H1 (cell line): ENCODE measurements at regions not wholly inside any gene's neighbourhood (a gene's known extent, or its start where the extent isn't known, plus 50 kb on each side); places are given as distances from the start of the nearest gene placed in this dataset.

Experiments
- CTCF ChIA-PET: fragments of 300-600 bp; sonication (Branson Sonifier 250); formaldehyde crosslinking; loops from one replicate; lab custom pipeline; 2021; ENCODE audit not compliant: partially characterized antibody; lab: Charles Lee
- POLR2A ChIA-PET: fragments of 300-600 bp; sonication (Branson Sonifier 250); formaldehyde crosslinking; loops from one replicate; lab custom pipeline; 2021; ENCODE audit warnings: inconsistent platforms; ENCODE audit not compliant: partially characterized antibody; lab: Charles Lee
- DNase-seq, 2 experiments: peaks; one replicate each; pipeline versions ENCODE4 v3.0.0 to v3.0.0-alpha.2; 2010 to 2022; ENCODE audit warnings: low spot score in 2 of 2, low read depth in 1 of 2, mixed read lengths in 1 of 2
- FAIRE-seq: peaks from 2 replicates; lab custom pipeline; 2011; peaks lifted over from hg19 to GRCh38; lab: Jason Lieb, UNC
- H2AFZ ChIP-seq: 2 replicates; pipeline ENCODE4 v1.8.1; 2012; ENCODE audit warnings: low read length, inconsistent platforms
- H2AK5ac ChIP-seq: 2 replicates; pipeline ENCODE4 v1.6.1; 2013; ENCODE audit warnings: low read depth, low read length
- H2BK120ac ChIP-seq: replicated peaks from 2 replicates; pipeline ENCODE3; 2013; ENCODE audit warnings: low read depth, low read length, inconsistent platforms
- H2BK12ac ChIP-seq: 2 replicates; pipeline ENCODE4 v1.6.1; 2013; ENCODE audit warnings: low read depth, low read length
- H2BK15ac ChIP-seq: 2 replicates; pipeline ENCODE4 v1.6.1; 2013; ENCODE audit warnings: low read length
- H2BK20ac ChIP-seq: 2 replicates; pipeline ENCODE4 v1.6.1; 2013; ENCODE audit warnings: low read length
- H2BK5ac ChIP-seq: 2 replicates; pipeline ENCODE4 v1.6.1; 2013; ENCODE audit warnings: low read depth, low read length
- H3K14ac ChIP-seq: 2 replicates; pipeline ENCODE4 v1.6.1; 2013; ENCODE audit warnings: inconsistent platforms; ENCODE audit not compliant: insufficient read length
- H3K18ac ChIP-seq: 2 replicates; pipeline ENCODE4 v1.6.1; 2013; ENCODE audit warnings: low read length; ENCODE audit errors: extremely low read depth
- H3K23ac ChIP-seq: 2 replicates; pipeline ENCODE4 v1.6.1; 2013; ENCODE audit warnings: inconsistent platforms; ENCODE audit not compliant: insufficient read length
- H3K23me2 ChIP-seq: 2 replicates; pipeline ENCODE4 v1.6.1; 2013; ENCODE audit warnings: low read depth, low read length
- H3K27ac ChIP-seq: 2 replicates; pipeline ENCODE4 v1.6.1; 2011; ENCODE audit warnings: low read depth, low read length, inconsistent platforms
- H3K27me3 ChIP-seq, 4 experiments: replicated peaks in 1 of 4; 1 replicate in 1 of 4; 2 replicates in 3 of 4; pipeline versions ENCODE4 v1.6.1 to v1.8.1; 2011 to 2013; ENCODE audit warnings: low read length in 3 of 4, mild to moderate bottlenecking in 3 of 4, inconsistent platforms in 2 of 4, mixed read lengths in 2 of 4, moderate library complexity in 1 of 4; ENCODE audit not compliant: control insufficient read depth in 3 of 4, insufficient read depth in 3 of 4; ENCODE audit errors: extremely low read depth in 1 of 4
- H3K36me3 ChIP-seq, 4 experiments: 2 replicates each; pipeline versions ENCODE4 v1.6.1 to v1.8.1; 2011 to 2013; ENCODE audit warnings: mild to moderate bottlenecking in 4 of 4, low read length in 3 of 4, moderate library complexity in 2 of 4, control low read depth in 1 of 4, inconsistent platforms in 1 of 4; ENCODE audit not compliant: insufficient read depth in 4 of 4, control insufficient read depth in 2 of 4
- H3K4ac ChIP-seq: replicated peaks from 2 replicates; pipeline ENCODE3; 2013; ENCODE audit warnings: low read length, low read depth, mixed read lengths, inconsistent platforms; ENCODE audit not compliant: insufficient read length
- H3K4me1 ChIP-seq, 4 experiments: replicated peaks in 1 of 4; 1 replicate in 1 of 4; 2 replicates in 3 of 4; pipeline versions ENCODE4 v1.6.1 to v1.8.1; 2011 to 2013; ENCODE audit warnings: low read length in 3 of 4, inconsistent platforms in 2 of 4, mixed read lengths in 1 of 4; ENCODE audit not compliant: insufficient read depth in 4 of 4, control insufficient read depth in 3 of 4
- H3K4me2 ChIP-seq, 2 experiments: 2 replicates each; pipeline versions ENCODE4 v1.6.1 to v1.8.1; 2011 to 2013; ENCODE audit warnings: low read depth in 2 of 2, low read length in 2 of 2, control low read depth in 1 of 2, inconsistent platforms in 1 of 2, mild to moderate bottlenecking in 1 of 2; ENCODE audit not compliant: insufficient read depth in 1 of 2
- H3K4me3 ChIP-seq, 4 experiments: fragments of 200-600, 300-600 bp in 1 of 4; sonication (generic), shearing (Covaris generic), sonication (Bioruptor Twin) in 1 of 4; 2 replicates each; pipeline versions ENCODE4 v1.5.1 to v1.8.1; 2011 to 2016; ENCODE audit warnings: low read length in 4 of 4, low read depth in 3 of 4, control low read depth in 2 of 4, inconsistent platforms in 2 of 4, mild to moderate bottlenecking in 2 of 4, mixed read lengths in 1 of 4, moderate library complexity in 1 of 4; ENCODE audit not compliant: insufficient read depth in 2 of 4; ENCODE audit errors: extremely low read depth in 1 of 4
- H3K56ac ChIP-seq: replicated peaks from 2 replicates; pipeline ENCODE3; 2013; ENCODE audit warnings: low read depth, mild to moderate bottlenecking, mixed read lengths, low read length, inconsistent platforms; ENCODE audit not compliant: insufficient read length
- H3K79me1 ChIP-seq: 2 replicates; pipeline ENCODE4 v1.6.1; 2013; ENCODE audit warnings: low read depth, low read length, control low read depth
- H3K79me2 ChIP-seq, 2 experiments: 2 replicates each; pipeline versions ENCODE4 v1.6.1 to v1.8.1; 2012 to 2013; ENCODE audit warnings: low read length in 2 of 2, mild to moderate bottlenecking in 2 of 2, inconsistent platforms in 1 of 2; ENCODE audit not compliant: insufficient read depth in 2 of 2, control insufficient read depth in 1 of 2
- H3K9ac ChIP-seq, 4 experiments: replicated peaks in 1 of 4; 1 replicate in 1 of 4; 2 replicates in 3 of 4; pipeline versions ENCODE4 v1.6.1 to v1.8.1; 2011 to 2013; ENCODE audit warnings: low read depth in 3 of 4, low read length in 3 of 4, control low read depth in 2 of 4, mild to moderate bottlenecking in 2 of 4, moderate library complexity in 2 of 4, inconsistent platforms in 1 of 4; ENCODE audit errors: extremely low read depth in 1 of 4
- H3K9me3 ChIP-seq, 2 experiments: 2 replicates each; pipeline versions ENCODE4 v1.6.1 to v1.8.1; 2012 to 2013; ENCODE audit warnings: mild to moderate bottlenecking in 2 of 2, moderate library complexity in 2 of 2, control low read depth in 1 of 2, inconsistent platforms in 1 of 2, low read depth in 1 of 2, low read length in 1 of 2, mixed read lengths in 1 of 2; ENCODE audit not compliant: insufficient read depth in 2 of 2
- H4K20me1 ChIP-seq, 2 experiments: replicated peaks in 1 of 2; 2 replicates each; pipeline versions ENCODE3 to v1.8.1; 2011 to 2013; ENCODE audit warnings: inconsistent platforms in 2 of 2, low read length in 2 of 2, mild to moderate bottlenecking in 1 of 2; ENCODE audit not compliant: insufficient read depth in 2 of 2, control insufficient read depth in 1 of 2
- H4K5ac ChIP-seq: 2 replicates; pipeline ENCODE4 v1.6.1; 2013; ENCODE audit warnings: low read length, low read depth, mixed read lengths, inconsistent platforms; ENCODE audit not compliant: insufficient read length
- H4K8ac ChIP-seq: 2 replicates; pipeline ENCODE4 v1.8.0; 2013; ENCODE audit warnings: mild to moderate bottlenecking, moderate library complexity, low read length, inconsistent platforms; ENCODE audit not compliant: insufficient read depth; ENCODE audit errors: extremely low read depth
- H4K91ac ChIP-seq: replicated peaks from 2 replicates; pipeline ENCODE3; 2013; ENCODE audit warnings: low read length, mixed read lengths, inconsistent platforms; ENCODE audit not compliant: insufficient read length
- BRCA1 ChIP-seq: IDR thresholded peaks from 2 replicates; pipeline ENCODE4 v1.6.1; 2012; ENCODE audit warnings: low read depth, low read length, improper control_type of control experiment
- CBX8 ChIP-seq: fragments of 300-800, 300-1000 bp; sonication (generic); IDR thresholded peaks from 2 replicates; pipeline ENCODE4 v1.7.1; 2016; ENCODE audit warnings: low read depth, low read length, borderline replicate concordance
- GABPA ChIP-seq: IDR thresholded peaks from 2 replicates; pipeline ENCODE4 v1.6.1; 2011; ENCODE audit warnings: mild to moderate bottlenecking, low read length, moderate library complexity, borderline replicate concordance; ENCODE audit not compliant: insufficient read depth
- SIN3A ChIP-seq, 2 experiments: IDR thresholded peaks in 1 of 2; conservative IDR thresholded peaks in 1 of 2; 2 replicates each; pipeline ENCODE4 v1.6.1; 2011 to 2012; ENCODE audit warnings: low read length in 2 of 2, improper control_type of control experiment in 1 of 2, low read depth in 1 of 2, mild to moderate bottlenecking in 1 of 2
- YY1 ChIP-seq: IDR thresholded peaks from 2 replicates; pipeline ENCODE4 v1.6.1; 2011; ENCODE audit warnings: low read depth, mild to moderate bottlenecking, low read length
- WGBS, 2 experiments: shearing (Covaris generic) in 1 of 2; methylation state at CpG; one replicate each; pipeline versions ENCODE4 v1.1.6 to v1.1.7; 2013 to 2015; ENCODE audit warnings: low lambda C conversion rate in 2 of 2, mixed read lengths in 2 of 2, inconsistent platforms in 1 of 2, low coverage in 1 of 2, missing lambda C conversion rate in 1 of 2; ENCODE audit not compliant: insufficient replicate concordance in 2 of 2, insufficient coverage in 1 of 2, insufficient read length in 1 of 2; ENCODE audit errors: extremely low coverage in 1 of 2, missing lambda C conversion rate in 1 of 2; 5-methylcytosine and 5-hydroxymethylcytosine counted together

DNA sequence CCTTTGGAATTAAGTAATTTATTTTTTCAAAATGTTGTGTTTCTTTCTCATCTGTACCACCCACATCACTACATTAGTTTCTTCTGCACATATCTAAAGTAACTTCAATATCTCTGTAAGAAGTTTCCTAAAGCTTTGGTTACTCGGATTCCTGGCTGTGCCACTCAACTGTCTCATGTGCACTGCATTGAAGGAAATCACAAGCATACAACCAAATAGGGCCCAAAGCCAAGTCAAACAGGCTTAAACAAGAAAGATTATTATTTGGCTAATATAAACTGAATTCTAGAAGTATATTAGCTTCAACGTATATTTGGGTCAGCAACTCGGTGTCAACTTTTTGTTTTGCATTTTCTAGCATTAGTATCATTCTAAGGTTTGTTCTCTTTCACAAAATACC is 1647.6 kb upstream of the SPRY2 start:
- no peak overlapping the region for H2BK20ac ChIP-seq
- no peak overlapping the region for H3K23ac ChIP-seq
- TF ChIP-seq BRCA1 = no peak
- no peak for TF ChIP-seq SIN3A (conservative IDR thresholded peaks at IDR 0.05 in 1 of 2, IDR thresholded peaks at IDR 0.05 in 1 of 2; ENCODE audit: low read depth in 1 of 2, low read length in 2 of 2)
- no peak for TF ChIP-seq GABPA
- no peak for TF ChIP-seq CBX8
- no peak for TF ChIP-seq YY1
- no peak for DNase-seq
- 73% methylated on average over 3 of the region's 3 CpGs; no CpG with 5 or more reads in 1 of the 2 experiments for WGBS, 2 experiments
- no peaks in the 10 kb centered on the region for H3K36me3 ChIP-seq
- peaks cover 0 to 5% (median 2%) of the 10 kb centered on the region in 4 experiments; a peak in 4 of 7 replicates for H3K27me3 ChIP-seq
- H3K4ac ChIP-seq = no peak overlapping the region
- H3K9ac ChIP-seq = no peak overlapping the region
- no peaks in the 10 kb centered on the region for H3K23me2 ChIP-seq
- no peak overlapping the region for H3K27ac ChIP-seq
- no peak overlapping the region for H3K14ac ChIP-seq
- no peak for FAIRE-seq
- H3K79me2 ChIP-seq = no peaks in the 10 kb centered on the region
- CTCF ChIA-PET = interaction anchor here (1.4 kb wide), 1 partner anchor 21 kb away, joined by 3 read pairs; no protein-coding TSS in a partner anchor
- H4K8ac ChIP-seq = no peak overlapping the region
- peak overlapping the region; percentile 88 for H2BK120ac ChIP-seq
- POLR2A ChIA-PET = no interaction called here
- no peak overlapping the region; the same call in 1 of the 2 replicates for H2BK5ac ChIP-seq
- no peaks in the 10 kb centered on the region for H4K20me1 ChIP-seq
- H3K4me1 ChIP-seq = peaks cover 0 to 21% (median 10%) of the 10 kb centered on the region in 4 experiments; a peak in 3 of 7 replicates
- no peak overlapping the region for H4K91ac ChIP-seq
- no peak overlapping the region for H2BK15ac ChIP-seq
- H3K9me3 ChIP-seq = no peaks in the 10 kb centered on the region
- H3K4me2 ChIP-seq = 0 out of 4 replicates have a peak overlapping the region, but pooled peaks of 1 of the 2 experiments have one; percentile 2
- 0 out of 8 replicates have a peak overlapping the region, but pooled peaks of 1 of the 4 experiments have one; percentile 25 for H3K4me3 ChIP-seq
- H2AK5ac ChIP-seq = no peak overlapping the region
- no peak overlapping the region for H4K5ac ChIP-seq
- no peak overlapping the region for H3K18ac ChIP-seq
- H3K56ac ChIP-seq = no peak overlapping the region
- no peak overlapping the region for H2AFZ ChIP-seq
- no peak overlapping the region for H2BK12ac ChIP-seq
- H3K79me1 ChIP-seq = no peaks in the 10 kb centered on the region
